Uterus (tissue), 3 donors: ENCODE measurements at regions not wholly inside any gene's neighbourhood (a gene's known extent, or its start where the extent isn't known, plus 50 kb on each side); places are given as distances from the start of the nearest gene placed in this dataset.

ENCODE experiments used
- DNase-seq, 2 donors: peaks; one replicate each; pipeline ENCODE4 v3.0.0-alpha.2; 2019 to 2020
- H3K27ac ChIP-seq, 2 donors: fragments of 200-600 bp; sonication (generic); 1 replicate in 1 of 2; 2 replicates in 1 of 2; pipeline ENCODE4 v1.5.1; 2016 to 2018
- H3K27me3 ChIP-seq, 2 donors: fragments of 200-600 bp; sonication (generic); one replicate each; pipeline ENCODE4 v1.5.1; 2018 to 2019; ENCODE audit warnings: control low read depth in 1 of 2
- H3K36me3 ChIP-seq, 2 donors: fragments of 200-600 bp; sonication (generic); one replicate each; pipeline ENCODE4 v1.5.1; 2019; ENCODE audit warnings: control low read depth in 1 of 2
- H3K4me1 ChIP-seq, 2 donors: fragments of 200-600 bp; sonication (generic); one replicate each; pipeline ENCODE4 v1.5.1; 2018 to 2019; ENCODE audit warnings: control low read depth in 1 of 2
- H3K4me3 ChIP-seq, 2 donors: fragments of 200-600 bp; sonication (generic); 1 replicate in 1 of 2; 2 replicates in 1 of 2; pipeline ENCODE4 v1.5.1; 2018 to 2019; ENCODE audit warnings: mild to moderate bottlenecking in 1 of 2
- H3K9me3 ChIP-seq, 2 donors: fragments of 200-600 bp; sonication (generic); one replicate each; pipeline ENCODE4 v1.5.1; 2019; ENCODE audit warnings: control low read depth in 1 of 2
- POLR2A ChIP-seq, 2 donors: fragments of 450-650 bp; IDR thresholded peaks; one replicate each; pipeline ENCODE4 v1.6.1; 2016; ENCODE audit warnings: antibody characterized with exemption in 2 of 2, mild to moderate bottlenecking in 1 of 2, moderate library complexity in 1 of 2
- intact Hi-C: fragments of 100-400 bp; cut with DNase I; formaldehyde crosslinking; loops from one replicate; pipeline ENCODE4 v1.15.1; 2023; ENCODE audit warnings: low total_unique reads
- TF ChIP-seq, protein P1 (sequence below), 4 experiments: fragments of 200-600 bp in 2 of 4; fragments of 450-650 bp in 2 of 4; sonication (generic) in 2 of 4; IDR thresholded peaks; one replicate each; pipeline ENCODE4 v1.5.1; 2016 to 2019; ENCODE audit warnings: antibody characterized with exemption in 4 of 4, mild to moderate bottlenecking in 2 of 4, moderate library complexity in 1 of 4
- donor health status: DM: yes; HTN: yes; CAD: no.

DNA sequence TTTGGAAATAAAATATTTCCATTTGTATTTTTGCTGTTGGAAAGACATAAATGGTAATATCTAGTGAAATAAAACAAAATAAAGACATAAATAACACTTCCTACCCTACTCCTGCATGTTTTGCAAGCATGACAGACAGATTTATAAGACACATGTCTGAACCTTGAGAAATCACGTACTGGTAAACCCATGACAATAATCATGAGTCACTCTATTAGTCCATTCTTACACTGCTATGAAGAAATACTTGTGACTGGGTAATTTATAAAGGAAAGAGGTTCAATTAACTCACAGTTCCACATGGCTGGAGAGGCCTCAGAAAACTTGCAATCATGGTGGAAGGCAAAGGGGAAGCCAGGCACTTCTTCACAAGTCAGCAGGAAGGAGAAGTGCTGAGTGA lies 942.2 kb downstream of the REEP3 start:
- Histone ChIP-seq H3K4me3 (no peak overlapping the region), H3K36me3 (no peaks in the 10 kb centered on the region), H3K9me3 (no peaks in the 10 kb centered on the region), H3K27ac (no peak overlapping the region), H3K27me3 (no peaks in the 10 kb centered on the region), H3K4me1 (no peaks in the 10 kb centered on the region)
- intact Hi-C loops, result no loop called here
- no peak for TF ChIP-seq POLR2A (IDR thresholded peaks at IDR 0.05)
- TF ChIP-seq, protein P1, sequence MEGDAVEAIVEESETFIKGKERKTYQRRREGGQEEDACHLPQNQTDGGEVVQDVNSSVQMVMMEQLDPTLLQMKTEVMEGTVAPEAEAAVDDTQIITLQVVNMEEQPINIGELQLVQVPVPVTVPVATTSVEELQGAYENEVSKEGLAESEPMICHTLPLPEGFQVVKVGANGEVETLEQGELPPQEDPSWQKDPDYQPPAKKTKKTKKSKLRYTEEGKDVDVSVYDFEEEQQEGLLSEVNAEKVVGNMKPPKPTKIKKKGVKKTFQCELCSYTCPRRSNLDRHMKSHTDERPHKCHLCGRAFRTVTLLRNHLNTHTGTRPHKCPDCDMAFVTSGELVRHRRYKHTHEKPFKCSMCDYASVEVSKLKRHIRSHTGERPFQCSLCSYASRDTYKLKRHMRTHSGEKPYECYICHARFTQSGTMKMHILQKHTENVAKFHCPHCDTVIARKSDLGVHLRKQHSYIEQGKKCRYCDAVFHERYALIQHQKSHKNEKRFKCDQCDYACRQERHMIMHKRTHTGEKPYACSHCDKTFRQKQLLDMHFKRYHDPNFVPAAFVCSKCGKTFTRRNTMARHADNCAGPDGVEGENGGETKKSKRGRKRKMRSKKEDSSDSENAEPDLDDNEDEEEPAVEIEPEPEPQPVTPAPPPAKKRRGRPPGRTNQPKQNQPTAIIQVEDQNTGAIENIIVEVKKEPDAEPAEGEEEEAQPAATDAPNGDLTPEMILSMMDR (IDR thresholded peaks at IDR 0.05), result no peak
- DNase-seq, result no peak

DNA sequence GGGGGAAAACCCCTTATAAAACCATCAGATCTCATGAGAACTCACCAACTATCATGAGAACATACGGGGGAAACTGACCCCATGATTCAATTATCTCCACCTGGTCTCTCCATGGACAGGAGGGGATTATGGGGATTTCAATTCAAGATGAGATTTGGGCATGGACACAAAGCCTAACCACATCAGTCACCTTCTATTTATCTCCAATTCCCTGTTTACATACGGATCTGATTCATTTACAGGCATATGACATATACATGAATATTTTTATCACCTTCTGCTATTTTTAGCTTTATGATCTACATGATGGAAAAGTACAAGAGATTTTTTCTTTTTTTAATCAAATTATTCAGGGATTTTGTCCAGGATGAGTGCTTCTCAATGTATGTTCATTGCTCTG lies 944.5 kb downstream of the REEP3 start:
- no peak for DNase-seq
- TF ChIP-seq, protein P1 (IDR thresholded peaks at IDR 0.05), result no peak
- no peak for TF ChIP-seq POLR2A (IDR thresholded peaks at IDR 0.05)
- Histone ChIP-seq H3K4me3 (no peak overlapping the region), H3K9me3 (no peaks in the 10 kb centered on the region), H3K4me1 (no peaks in the 10 kb centered on the region), H3K36me3 (no peaks in the 10 kb centered on the region), H3K27ac (no peak overlapping the region), H3K27me3 (no peaks in the 10 kb centered on the region)
- intact Hi-C loops, result no loop called here

DNA sequence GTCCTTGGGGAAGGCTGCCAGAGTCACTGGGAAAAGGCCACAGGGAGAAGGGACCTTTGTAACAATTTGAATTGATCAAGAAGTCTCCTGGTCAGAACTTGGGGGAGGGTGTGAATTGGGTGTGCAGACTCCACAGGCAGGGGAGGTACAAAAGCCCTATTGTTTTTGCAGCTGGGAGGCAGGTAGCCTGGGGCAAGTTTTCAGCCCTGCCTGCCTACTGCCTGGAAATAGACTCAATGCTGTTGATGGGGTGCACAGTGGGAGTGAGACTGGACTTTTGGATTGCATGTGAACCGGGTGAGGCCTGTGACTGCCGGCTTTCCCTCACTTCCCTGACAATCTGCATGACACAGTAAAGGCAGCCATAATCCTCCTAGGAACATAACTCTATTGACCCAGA lies 947.0 kb downstream of the REEP3 start:
- no peaks in the 10 kb centered on the region for H3K9me3 ChIP-seq
- TF ChIP-seq POLR2A (IDR thresholded peaks at IDR 0.05), result no peak
- TF ChIP-seq, protein P1 (IDR thresholded peaks at IDR 0.05), result no peak
- no peak overlapping the region for H3K27ac ChIP-seq
- H3K4me3 ChIP-seq, result no peak overlapping the region
- H3K27me3 ChIP-seq, result no peaks in the 10 kb centered on the region
- H3K4me1 ChIP-seq, result no peaks in the 10 kb centered on the region
- DNase-seq, result no peak
- intact Hi-C loops, result no loop called here
- H3K36me3 ChIP-seq, result no peaks in the 10 kb centered on the region

DNA sequence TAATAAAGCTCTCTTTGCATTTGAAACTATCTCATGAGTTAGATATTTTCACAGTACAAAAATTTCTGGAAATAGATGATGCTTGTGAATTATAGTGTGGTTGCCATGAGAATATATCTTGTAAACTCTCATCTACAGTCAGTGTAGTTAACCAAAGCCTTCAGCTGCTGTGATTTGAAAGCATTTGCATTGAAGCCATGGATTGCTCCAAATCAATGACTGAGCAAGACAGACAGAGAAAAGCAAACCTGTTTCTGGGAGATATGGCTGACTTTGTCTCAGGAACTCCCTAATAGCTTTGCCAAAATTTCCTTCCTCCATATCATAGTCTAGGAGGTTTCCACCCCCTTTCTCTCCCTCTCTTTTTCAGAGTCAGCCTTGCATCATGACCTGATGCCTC lies 955.3 kb downstream of the REEP3 start:
- no peak for DNase-seq
- Histone ChIP-seq H3K27me3 (no peaks in the 10 kb centered on the region), H3K4me1 (no peaks in the 10 kb centered on the region), H3K4me3 (no peak overlapping the region), H3K9me3 (no peaks in the 10 kb centered on the region), H3K27ac (no peak overlapping the region), H3K36me3 (no peaks in the 10 kb centered on the region)
- intact Hi-C loops, result no loop called here
- TF ChIP-seq POLR2A (IDR thresholded peaks at IDR 0.05), result no peak
- TF ChIP-seq, protein P1 (IDR thresholded peaks at IDR 0.05), result no peak

DNA sequence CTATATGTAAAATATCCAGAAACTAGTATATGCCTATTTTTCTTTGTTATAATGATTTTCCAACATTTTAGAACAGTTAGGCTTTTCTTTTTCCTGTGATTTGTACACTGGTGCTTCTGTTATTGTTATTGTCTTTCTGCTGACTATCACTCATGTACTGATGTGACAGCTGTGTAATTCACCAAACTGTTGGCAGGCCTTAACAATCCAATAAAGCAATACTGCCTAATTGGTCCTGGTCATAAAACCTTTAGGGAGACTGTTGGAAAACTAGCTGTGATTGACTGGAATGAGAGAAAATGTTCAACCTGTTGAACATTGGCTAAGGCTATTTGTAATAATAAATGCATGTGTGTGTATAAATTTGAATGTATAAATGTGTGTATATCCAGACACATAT lies 956.6 kb downstream of the REEP3 start:
- no peaks in the 10 kb centered on the region for H3K4me1 ChIP-seq
- no peak overlapping the region for H3K27ac ChIP-seq
- TF ChIP-seq, protein P1 (IDR thresholded peaks at IDR 0.05), result no peak
- no peak for TF ChIP-seq POLR2A (IDR thresholded peaks at IDR 0.05)
- H3K27me3 ChIP-seq, result no peaks in the 10 kb centered on the region
- no peaks in the 10 kb centered on the region for H3K9me3 ChIP-seq
- no peak for DNase-seq
- H3K4me3 ChIP-seq, result no peak overlapping the region
- intact Hi-C loops, result no loop called here
- no peaks in the 10 kb centered on the region for H3K36me3 ChIP-seq
